NOMO-1 treated with DMSO at 0.1 percent for 48 hours (cell line): ENCODE measurements at regions not wholly inside any gene's neighbourhood (a gene's known extent, or its start where the extent isn't known, plus 50 kb on each side); places are given as distances from the start of the nearest gene placed in this dataset.

Source experiments
- DNase-seq: peaks from one replicate; lab custom pipeline; 2025; ENCODE audit not compliant: unreplicated experiment; lab: John Stamatoyannopoulos, UW

GRCh38 chr10:114767986-114768821 lies 53.4 kb upstream of the FHIP2A start:
- no peak for DNase-seq

GRCh38 chr10:114770009-114770408 lies 51.6 kb upstream of the FHIP2A start:
- no peak for DNase-seq

- no peak for DNase-seq
Observed at GRCh38 chr10:114771157-114771556, 50.4 kb upstream of the FHIP2A start.

- DNase-seq = no peak
Observed at GRCh38 chr10:114771749-114772148, 49.8 kb upstream of the FHIP2A start.
